Adipocyte (in vitro differentiated cells): ENCODE measurements at regions not wholly inside any gene's neighbourhood (a gene's known extent, or its start where the extent isn't known, plus 50 kb on each side); places are given as distances from the start of the nearest gene placed in this dataset.
A peak's percentile ranks its signal among the peaks of the same experiment; 100 is the strongest.

ENCODE experiments used
- DNase-seq: peaks from one replicate; pipeline ENCODE4 v3.0.0-alpha.2; 2015; ENCODE audit warnings: low read depth
- H3K27me3 ChIP-seq: replicated peaks from 2 replicates; pipeline ENCODE4 v1.7.0; 2013; ENCODE audit warnings: mild to moderate bottlenecking, low read length, moderate library complexity; ENCODE audit not compliant: control insufficient read depth, insufficient read depth
- H3K36me3 ChIP-seq: 2 replicates; pipeline ENCODE4 v1.7.0; 2013; ENCODE audit warnings: low read length, mild to moderate bottlenecking, moderate library complexity; ENCODE audit not compliant: control insufficient read depth, insufficient read depth, severe bottlenecking
- H3K4me1 ChIP-seq: 2 replicates; pipeline ENCODE4 v1.7.0; 2013; ENCODE audit warnings: mild to moderate bottlenecking, low read length, moderate library complexity; ENCODE audit not compliant: control insufficient read depth, insufficient read depth
- H3K4me3 ChIP-seq: 2 replicates; pipeline ENCODE4 v1.7.0; 2013; ENCODE audit warnings: mild to moderate bottlenecking, low read length, moderate library complexity
- H3K9ac ChIP-seq: 2 replicates; pipeline ENCODE4 v1.7.0; 2013; ENCODE audit warnings: mild to moderate bottlenecking, low read length, moderate library complexity
- H3K9me3 ChIP-seq: 2 replicates; pipeline ENCODE4 v1.7.0; 2013; ENCODE audit warnings: mild to moderate bottlenecking, low read length, moderate library complexity; ENCODE audit not compliant: control insufficient read depth

GRCh38 chr3:176789281-176789705 is 408.0 kb downstream of the TBL1XR1 start:
- Histone ChIP-seq H3K4me3 (no peak overlapping the region), H3K36me3 (no peaks in the 10 kb centered on the region), H3K9me3 (no peaks in the 10 kb centered on the region), H3K27me3 (peaks cover 3% of the 10 kb centered on the region), H3K9ac (no peak overlapping the region), H3K4me1 (no peaks in the 10 kb centered on the region)
- peak; percentile 49 for DNase-seq

DNA sequence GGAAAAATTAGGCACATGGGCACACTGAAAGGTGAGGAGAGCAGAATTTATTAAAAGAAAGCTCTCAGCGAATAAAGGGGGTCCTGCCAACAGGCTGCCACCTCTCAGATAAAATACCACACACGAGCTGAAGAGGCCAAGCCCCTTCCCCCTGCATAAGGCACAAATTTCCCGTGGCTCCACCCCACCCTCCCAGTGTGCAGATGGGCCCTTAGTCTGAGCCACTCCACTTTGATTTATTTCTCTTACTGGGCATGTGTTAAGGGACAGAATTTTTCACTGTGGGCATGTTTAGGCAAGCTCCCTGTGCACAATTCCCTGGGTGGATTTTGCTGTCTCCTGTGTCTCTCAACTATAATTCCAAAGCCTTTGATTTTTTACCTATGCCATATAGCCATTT is 409.8 kb downstream of the TBL1XR1 start:
- H3K9ac ChIP-seq, result no peak overlapping the region
- no peaks in the 10 kb centered on the region for H3K36me3 ChIP-seq
- no peaks in the 10 kb centered on the region for H3K9me3 ChIP-seq
- H3K27me3 ChIP-seq, result no peaks in the 10 kb centered on the region
- no peak for DNase-seq
- H3K4me3 ChIP-seq, result no peak overlapping the region
- H3K4me1 ChIP-seq, result no peaks in the 10 kb centered on the region

DNA sequence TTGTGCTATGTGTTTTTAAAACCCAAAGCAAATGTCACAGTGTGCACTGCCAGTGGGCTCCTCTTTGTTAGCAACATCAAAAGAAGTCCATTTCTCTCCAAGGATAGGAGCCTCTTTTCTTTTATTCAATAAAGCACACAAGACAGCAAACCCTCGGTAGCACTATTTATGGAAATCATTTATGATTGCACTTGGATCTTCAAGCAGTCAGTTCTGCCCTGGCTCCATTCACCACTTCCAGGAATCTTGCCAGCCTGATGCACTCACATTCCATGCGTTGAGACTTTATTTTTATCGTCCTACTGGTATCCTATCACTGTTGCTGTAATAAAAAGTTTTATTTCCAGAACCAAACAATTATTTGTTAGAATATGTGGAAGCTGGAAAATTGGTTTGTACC is 412.1 kb downstream of the TBL1XR1 start:
- Histone ChIP-seq H3K36me3 (no peaks in the 10 kb centered on the region), H3K4me1 (no peaks in the 10 kb centered on the region), H3K27me3 (no peaks in the 10 kb centered on the region), H3K4me3 (no peak overlapping the region), H3K9ac (no peak overlapping the region), H3K9me3 (no peaks in the 10 kb centered on the region)
- DNase-seq, result no peak

GRCh38 chr3:176780766-176781165 is 416.5 kb downstream of the TBL1XR1 start:
- DNase-seq, result no peak
- H3K4me1 ChIP-seq, result no peaks in the 10 kb centered on the region
- H3K36me3 ChIP-seq, result no peaks in the 10 kb centered on the region
- no peak overlapping the region for H3K4me3 ChIP-seq
- no peaks in the 10 kb centered on the region for H3K9me3 ChIP-seq
- no peak overlapping the region for H3K9ac ChIP-seq
- no peaks in the 10 kb centered on the region for H3K27me3 ChIP-seq

DNA sequence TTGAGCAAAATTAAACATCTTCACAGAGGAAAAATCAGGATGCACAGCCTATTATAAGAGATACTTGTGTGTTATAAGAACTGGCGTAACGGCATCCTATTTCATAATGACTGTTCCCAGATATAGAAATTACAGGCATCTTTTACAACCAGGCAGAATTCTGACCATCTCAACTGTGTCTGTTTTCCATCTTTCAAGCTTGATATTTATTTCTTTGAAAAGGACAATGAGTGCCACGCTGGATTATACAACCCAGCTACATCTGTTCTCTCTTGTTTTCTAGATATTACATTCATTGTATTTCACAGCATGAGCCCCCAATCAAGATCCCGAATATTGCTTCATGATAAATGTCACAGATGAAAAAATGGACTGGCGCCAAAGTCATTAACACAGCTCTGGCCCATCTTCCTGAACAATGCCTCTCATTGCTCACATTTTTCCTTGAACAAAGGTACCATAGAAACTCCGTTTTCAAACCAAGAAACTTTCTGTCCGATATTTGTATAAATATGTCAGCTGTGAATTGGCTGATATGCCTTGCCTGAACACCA is 420.6 kb downstream of the TBL1XR1 start:
- H3K27me3 ChIP-seq, result no peaks in the 10 kb centered on the region
- no peaks in the 10 kb centered on the region for H3K4me1 ChIP-seq
- H3K9me3 ChIP-seq, result peaks cover 5% of the 10 kb centered on the region
- DNase-seq, result no peak
- no peak overlapping the region for H3K4me3 ChIP-seq
- H3K36me3 ChIP-seq, result no peaks in the 10 kb centered on the region
- no peak overlapping the region for H3K9ac ChIP-seq

GRCh38 chr3:176769547-176770190 is 427.6 kb downstream of the TBL1XR1 start:
- Histone ChIP-seq H3K4me3 (no peak overlapping the region), H3K9ac (no peak overlapping the region), H3K27me3 (peaks cover 5% of the 10 kb centered on the region), H3K9me3 (peaks cover 16% of the 10 kb centered on the region), H3K4me1 (peaks cover 9% of the 10 kb centered on the region), H3K36me3 (no peaks in the 10 kb centered on the region)
- DNase-seq, result no peak

DNA sequence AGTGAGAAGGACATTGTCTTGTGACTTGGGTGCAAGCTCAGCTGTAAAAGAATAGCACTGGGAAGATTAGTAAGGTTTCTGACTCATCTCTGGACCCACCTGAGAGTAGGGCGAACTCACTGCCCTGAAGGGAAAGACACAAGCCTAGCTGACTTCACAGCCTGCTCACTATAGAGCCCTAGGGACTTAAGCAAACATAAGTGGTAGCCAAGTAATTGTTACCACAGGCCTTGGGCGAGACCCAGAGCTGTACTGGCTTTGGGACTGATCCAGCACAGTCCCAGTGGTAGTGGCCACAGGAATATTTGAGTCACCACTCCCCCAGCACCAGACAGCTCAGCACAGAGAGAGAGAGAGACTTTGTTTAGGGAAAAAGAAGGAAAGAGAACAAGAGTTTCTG is 429.9 kb downstream of the TBL1XR1 start:
- Histone ChIP-seq H3K27me3 (peaks cover 5% of the 10 kb centered on the region), H3K36me3 (no peaks in the 10 kb centered on the region), H3K4me1 (peaks cover 9% of the 10 kb centered on the region), H3K9me3 (peaks cover 23% of the 10 kb centered on the region), H3K4me3 (no peak overlapping the region), H3K9ac (no peak overlapping the region)
- peak; percentile 70 for DNase-seq

DNA sequence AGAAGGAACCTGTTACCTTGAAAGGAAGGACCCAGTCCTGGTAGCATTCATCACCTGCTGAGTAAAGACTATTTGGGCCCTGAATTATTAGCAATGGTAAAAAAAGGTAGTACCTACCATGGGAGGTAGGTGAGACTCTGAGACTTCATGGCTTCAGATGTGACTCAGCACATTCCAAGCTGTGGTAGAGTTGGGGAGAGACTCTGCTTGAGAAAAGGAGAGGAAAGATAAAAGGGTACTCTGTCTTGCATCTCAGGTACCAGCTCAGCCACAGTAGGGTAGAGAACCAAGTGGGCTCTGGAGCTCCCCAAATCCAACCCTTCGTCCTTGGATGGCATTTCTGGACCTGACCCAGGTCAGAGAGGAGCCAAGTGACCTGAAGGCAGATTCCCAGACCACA is 430.4 kb downstream of the TBL1XR1 start:
- H3K4me1 ChIP-seq, result peaks cover 9% of the 10 kb centered on the region
- H3K9ac ChIP-seq, result no peak overlapping the region
- H3K36me3 ChIP-seq, result no peaks in the 10 kb centered on the region
- H3K27me3 ChIP-seq, result peaks cover 5% of the 10 kb centered on the region
- peaks cover 23% of the 10 kb centered on the region for H3K9me3 ChIP-seq
- DNase-seq, result no peak
- H3K4me3 ChIP-seq, result no peak overlapping the region

DNA sequence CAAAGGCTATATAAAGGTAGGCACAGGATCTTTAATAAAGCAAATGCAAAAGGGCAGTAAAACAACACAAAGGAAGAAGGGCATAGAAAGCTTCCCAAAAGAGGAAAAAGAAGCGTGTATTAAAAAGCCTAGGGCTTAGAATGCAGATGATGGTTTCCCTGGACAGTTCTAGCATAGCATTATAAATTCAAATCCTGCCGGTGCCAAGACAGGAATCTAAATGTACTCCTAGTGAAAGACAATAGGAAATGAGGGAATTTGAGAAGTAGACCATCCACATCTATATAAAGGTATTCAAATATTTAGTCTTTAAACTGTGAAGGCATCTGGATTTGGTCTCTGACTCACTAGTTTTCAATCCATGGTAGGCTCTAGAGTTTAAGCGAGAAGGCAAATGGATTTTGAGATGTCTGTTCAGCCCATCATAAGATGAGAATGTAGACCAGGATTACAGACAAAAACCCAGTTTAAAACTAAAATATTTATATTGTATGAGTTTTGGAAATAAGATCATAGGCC is 431.8 kb downstream of the TBL1XR1 start:
- H3K4me3 ChIP-seq, result no peak overlapping the region
- H3K9ac ChIP-seq, result no peak overlapping the region
- H3K4me1 ChIP-seq, result peaks cover 9% of the 10 kb centered on the region
- H3K36me3 ChIP-seq, result no peaks in the 10 kb centered on the region
- peaks cover 2% of the 10 kb centered on the region for H3K27me3 ChIP-seq
- peak; percentile 15 for DNase-seq
- peaks cover 23% of the 10 kb centered on the region for H3K9me3 ChIP-seq

DNA sequence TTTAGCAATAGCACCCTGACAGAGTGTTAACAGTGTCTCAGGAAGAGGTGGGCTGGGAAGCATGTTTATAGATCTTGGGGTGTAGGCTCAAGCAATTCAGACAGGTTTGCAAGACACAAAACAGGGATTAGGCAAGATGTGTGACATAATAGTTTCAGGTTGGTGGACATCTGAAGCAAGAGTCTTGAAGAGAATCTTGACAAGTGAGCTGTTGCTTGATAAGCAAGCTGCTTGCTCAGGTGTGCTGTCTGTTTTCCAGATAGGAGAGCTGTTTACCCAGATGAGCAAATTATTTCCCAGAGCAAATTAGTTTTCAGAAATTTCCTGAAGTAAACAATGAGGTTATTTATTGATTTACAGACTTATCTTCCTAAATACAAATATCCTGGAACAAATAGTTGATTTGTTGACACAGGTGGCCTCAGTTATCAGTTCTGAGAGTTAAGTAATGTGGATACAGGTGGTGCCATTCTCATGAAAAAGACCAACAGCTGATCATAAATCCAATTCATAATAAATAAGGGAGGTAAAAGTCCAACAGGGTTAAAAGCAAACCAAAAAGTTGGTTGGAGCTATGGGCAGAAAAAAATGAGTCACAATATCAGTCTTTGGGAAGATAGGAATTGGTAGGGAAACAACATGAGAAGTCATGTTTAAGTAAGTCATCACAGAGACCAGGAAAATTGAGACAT is 437.3 kb downstream of the TBL1XR1 start:
- Histone ChIP-seq H3K27me3 (no peaks in the 10 kb centered on the region), H3K36me3 (no peaks in the 10 kb centered on the region), H3K9ac (no peak overlapping the region), H3K9me3 (peaks cover 12% of the 10 kb centered on the region), H3K4me3 (no peak overlapping the region), H3K4me1 (no peaks in the 10 kb centered on the region)
- DNase-seq, result no peak

DNA sequence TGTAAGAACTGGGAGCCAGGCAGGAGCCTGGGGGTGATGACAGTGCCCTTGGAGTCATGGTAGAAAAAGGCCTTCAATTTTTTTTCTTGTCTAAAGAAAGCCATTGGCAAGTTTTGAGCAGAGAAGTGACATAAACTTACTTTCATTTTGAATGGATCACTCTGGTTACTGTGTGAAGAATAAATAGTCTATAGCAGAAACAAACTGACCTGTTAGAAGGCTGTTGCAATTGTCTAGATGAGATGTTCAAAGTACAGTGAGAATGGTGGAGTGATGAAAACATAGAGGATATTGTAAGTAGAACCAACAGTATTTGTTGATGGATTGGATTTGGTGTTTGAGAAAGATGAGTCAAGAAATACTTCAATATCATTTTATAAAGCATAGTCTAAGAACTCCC is 439.9 kb downstream of the TBL1XR1 start:
- Histone ChIP-seq H3K4me1 (no peaks in the 10 kb centered on the region), H3K36me3 (no peaks in the 10 kb centered on the region), H3K4me3 (no peak overlapping the region), H3K27me3 (no peaks in the 10 kb centered on the region), H3K9me3 (no peaks in the 10 kb centered on the region), H3K9ac (no peak overlapping the region)
- DNase-seq, result no peak
